ENCODE measurements at regions not wholly inside any gene's neighbourhood (a gene's known extent, or its start where the extent isn't known, plus 50 kb on each side); places are given as distances from the start of the nearest gene placed in this dataset.

- Histone ChIP-seq H3K4me1 (ENCODE audit: control insufficient read depth, insufficient read depth, low read length) (no peaks in the 10 kb centered on the region), H3K4me3 (ENCODE audit: low read depth, low read length) (no peak overlapping the region), H3K36me3 (ENCODE audit: control insufficient read depth, insufficient read depth, low read length) (no peaks in the 10 kb centered on the region), H3K9ac (ENCODE audit: low read depth, low read length) (no peak overlapping the region), H3K27me3 (ENCODE audit: control insufficient read depth, insufficient read depth, low read length) (no peaks in the 10 kb centered on the region), H3K9me3 (ENCODE audit: control insufficient read depth, insufficient read depth, low read length) (no peaks in the 10 kb centered on the region)
Observed at GRCh38 chr1:88079036-88079435, 605.0 kb upstream of the PKN2 start.

- Histone ChIP-seq H3K27me3 (ENCODE audit: control insufficient read depth, insufficient read depth, low read length) (no peaks in the 10 kb centered on the region), H3K4me3 (ENCODE audit: low read depth, low read length) (no peak overlapping the region), H3K36me3 (ENCODE audit: control insufficient read depth, insufficient read depth, low read length) (no peaks in the 10 kb centered on the region), H3K9ac (ENCODE audit: low read depth, low read length) (no peak overlapping the region), H3K4me1 (ENCODE audit: control insufficient read depth, insufficient read depth, low read length) (no peaks in the 10 kb centered on the region), H3K9me3 (ENCODE audit: control insufficient read depth, insufficient read depth, low read length) (no peaks in the 10 kb centered on the region)
Observed at GRCh38 chr1:88080875-88081274, 603.2 kb upstream of the PKN2 start.

- Histone ChIP-seq H3K36me3 (ENCODE audit: control insufficient read depth, insufficient read depth, low read length) (no peaks in the 10 kb centered on the region), H3K9me3 (ENCODE audit: control insufficient read depth, insufficient read depth, low read length) (no peaks in the 10 kb centered on the region), H3K4me3 (ENCODE audit: low read depth, low read length) (no peak overlapping the region), H3K27me3 (ENCODE audit: control insufficient read depth, insufficient read depth, low read length) (no peaks in the 10 kb centered on the region), H3K4me1 (ENCODE audit: control insufficient read depth, insufficient read depth, low read length) (no peaks in the 10 kb centered on the region), H3K9ac (ENCODE audit: low read depth, low read length) (no peak overlapping the region)
Observed at GRCh38 chr1:88088481-88088880, 595.6 kb upstream of the PKN2 start.

- Histone ChIP-seq H3K27me3 (ENCODE audit: control insufficient read depth, insufficient read depth, low read length) (no peaks in the 10 kb centered on the region), H3K9me3 (ENCODE audit: control insufficient read depth, insufficient read depth, low read length) (no peaks in the 10 kb centered on the region), H3K9ac (ENCODE audit: low read depth, low read length) (no peak overlapping the region), H3K36me3 (ENCODE audit: control insufficient read depth, insufficient read depth, low read length) (no peaks in the 10 kb centered on the region), H3K4me3 (ENCODE audit: low read depth, low read length) (no peak overlapping the region), H3K4me1 (ENCODE audit: control insufficient read depth, insufficient read depth, low read length) (no peaks in the 10 kb centered on the region)
Observed at GRCh38 chr1:88089961-88090360, 594.1 kb upstream of the PKN2 start.

- H3K9ac ChIP-seq (ENCODE audit: low read depth, low read length) = no peak overlapping the region
- H3K4me3 ChIP-seq (ENCODE audit: low read depth, low read length) = no peak overlapping the region
- H3K9me3 ChIP-seq (ENCODE audit: control insufficient read depth, insufficient read depth, low read length) = no peaks in the 10 kb centered on the region
- no peaks in the 10 kb centered on the region for H3K36me3 ChIP-seq (ENCODE audit: control insufficient read depth, insufficient read depth, low read length)
- H3K4me1 ChIP-seq (ENCODE audit: control insufficient read depth, insufficient read depth, low read length) = no peaks in the 10 kb centered on the region
- no peaks in the 10 kb centered on the region for H3K27me3 ChIP-seq (ENCODE audit: control insufficient read depth, insufficient read depth, low read length)
Observed at GRCh38 chr1:88098881-88099280, 585.2 kb upstream of the PKN2 start.

- Histone ChIP-seq H3K4me3 (ENCODE audit: low read depth, low read length) (no peak overlapping the region), H3K27me3 (ENCODE audit: control insufficient read depth, insufficient read depth, low read length) (no peaks in the 10 kb centered on the region), H3K4me1 (ENCODE audit: control insufficient read depth, insufficient read depth, low read length) (no peaks in the 10 kb centered on the region), H3K9me3 (ENCODE audit: control insufficient read depth, insufficient read depth, low read length) (no peaks in the 10 kb centered on the region), H3K9ac (ENCODE audit: low read depth, low read length) (no peak overlapping the region), H3K36me3 (ENCODE audit: control insufficient read depth, insufficient read depth, low read length) (no peaks in the 10 kb centered on the region)
Observed at GRCh38 chr1:88101041-88101440, 583.0 kb upstream of the PKN2 start.

GRCh38 chr1:88104236-88104635, 579.8 kb upstream of the PKN2 start:
- Histone ChIP-seq H3K9me3 (ENCODE audit: control insufficient read depth, insufficient read depth, low read length) (no peaks in the 10 kb centered on the region), H3K4me3 (ENCODE audit: low read depth, low read length) (no peak overlapping the region), H3K4me1 (ENCODE audit: control insufficient read depth, insufficient read depth, low read length) (no peaks in the 10 kb centered on the region), H3K9ac (ENCODE audit: low read depth, low read length) (no peak overlapping the region), H3K27me3 (ENCODE audit: control insufficient read depth, insufficient read depth, low read length) (no peaks in the 10 kb centered on the region), H3K36me3 (ENCODE audit: control insufficient read depth, insufficient read depth, low read length) (no peaks in the 10 kb centered on the region)

GRCh38 chr1:88104886-88105285, 579.2 kb upstream of the PKN2 start:
- H3K9ac ChIP-seq (ENCODE audit: low read depth, low read length) = no peak overlapping the region
- no peaks in the 10 kb centered on the region for H3K4me1 ChIP-seq (ENCODE audit: control insufficient read depth, insufficient read depth, low read length)
- H3K4me3 ChIP-seq (ENCODE audit: low read depth, low read length) = no peak overlapping the region
- no peaks in the 10 kb centered on the region for H3K27me3 ChIP-seq (ENCODE audit: control insufficient read depth, insufficient read depth, low read length)
- no peaks in the 10 kb centered on the region for H3K9me3 ChIP-seq (ENCODE audit: control insufficient read depth, insufficient read depth, low read length)
- H3K36me3 ChIP-seq (ENCODE audit: control insufficient read depth, insufficient read depth, low read length) = no peaks in the 10 kb centered on the region

GRCh38 chr1:88111816-88112215, 572.3 kb upstream of the PKN2 start:
- H3K36me3 ChIP-seq (ENCODE audit: control insufficient read depth, insufficient read depth, low read length) = no peaks in the 10 kb centered on the region
- H3K4me3 ChIP-seq (ENCODE audit: low read depth, low read length) = no peak overlapping the region
- H3K9me3 ChIP-seq (ENCODE audit: control insufficient read depth, insufficient read depth, low read length) = no peaks in the 10 kb centered on the region
- H3K27me3 ChIP-seq (ENCODE audit: control insufficient read depth, insufficient read depth, low read length) = no peaks in the 10 kb centered on the region
- no peaks in the 10 kb centered on the region for H3K4me1 ChIP-seq (ENCODE audit: control insufficient read depth, insufficient read depth, low read length)
- no peak overlapping the region for H3K9ac ChIP-seq (ENCODE audit: low read depth, low read length)

- Histone ChIP-seq H3K27me3 (ENCODE audit: control insufficient read depth, insufficient read depth, low read length) (no peaks in the 10 kb centered on the region), H3K9ac (ENCODE audit: low read depth, low read length) (no peak overlapping the region), H3K9me3 (ENCODE audit: control insufficient read depth, insufficient read depth, low read length) (no peaks in the 10 kb centered on the region), H3K4me1 (ENCODE audit: control insufficient read depth, insufficient read depth, low read length) (peaks cover 3% of the 10 kb centered on the region), H3K36me3 (ENCODE audit: control insufficient read depth, insufficient read depth, low read length) (no peaks in the 10 kb centered on the region), H3K4me3 (ENCODE audit: low read depth, low read length) (no peak overlapping the region)
Observed at GRCh38 chr1:88117597-88117996, 566.5 kb upstream of the PKN2 start.

GRCh38 chr1:88118176-88118845, 565.8 kb upstream of the PKN2 start:
- H3K4me3 ChIP-seq (ENCODE audit: low read depth, low read length) = no peak overlapping the region
- no peaks in the 10 kb centered on the region for H3K27me3 ChIP-seq (ENCODE audit: control insufficient read depth, insufficient read depth, low read length)
- H3K36me3 ChIP-seq (ENCODE audit: control insufficient read depth, insufficient read depth, low read length) = no peaks in the 10 kb centered on the region
- H3K4me1 ChIP-seq (ENCODE audit: control insufficient read depth, insufficient read depth, low read length) = peaks cover 3% of the 10 kb centered on the region
- no peaks in the 10 kb centered on the region for H3K9me3 ChIP-seq (ENCODE audit: control insufficient read depth, insufficient read depth, low read length)
- H3K9ac ChIP-seq (ENCODE audit: low read depth, low read length) = no peak overlapping the region

GRCh38 chr1:88124614-88125013, 559.5 kb upstream of the PKN2 start:
- Histone ChIP-seq H3K4me1 (ENCODE audit: control insufficient read depth, insufficient read depth, low read length) (no peaks in the 10 kb centered on the region), H3K9me3 (ENCODE audit: control insufficient read depth, insufficient read depth, low read length) (no peaks in the 10 kb centered on the region), H3K27me3 (ENCODE audit: control insufficient read depth, insufficient read depth, low read length) (no peaks in the 10 kb centered on the region), H3K36me3 (ENCODE audit: control insufficient read depth, insufficient read depth, low read length) (no peaks in the 10 kb centered on the region), H3K4me3 (ENCODE audit: low read depth, low read length) (no peak overlapping the region), H3K9ac (ENCODE audit: low read depth, low read length) (no peak overlapping the region)
